ENCODE measurements at regions not wholly inside any gene's neighbourhood (a gene's known extent, or its start where the extent isn't known, plus 50 kb on each side); places are given as distances from the start of the nearest gene placed in this dataset.

DNA sequence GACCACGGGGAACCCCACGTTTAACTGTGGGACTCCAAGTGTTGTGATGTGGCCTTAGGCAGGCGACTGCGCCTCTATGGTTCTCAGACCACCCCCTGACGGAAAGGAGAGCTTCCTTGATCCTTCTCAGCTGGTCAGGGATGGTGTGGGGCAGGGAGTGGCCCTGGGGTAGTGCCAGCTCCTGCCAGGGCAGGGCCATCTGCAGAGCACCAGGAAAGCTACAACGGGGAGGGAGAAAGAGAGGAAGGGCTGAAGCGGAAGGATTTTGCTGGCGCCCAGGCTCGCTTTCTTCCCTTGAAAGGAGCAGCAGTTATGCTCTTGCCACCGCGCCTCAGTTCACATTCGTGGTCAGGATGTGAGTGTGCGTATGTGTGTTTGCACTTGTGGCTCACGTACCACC is 74.9 kb upstream of the PCBD1 start:
- no peak for TF ChIP-seq RAD21 (IDR thresholded peaks at IDR 0.05; ENCODE audit: low read depth)
- TF ChIP-seq JUND (IDR thresholded peaks at IDR 0.05), result no peak
- no peak for TF ChIP-seq CEBPB (IDR thresholded peaks at IDR 0.05; ENCODE audit: low read depth)
- TF ChIP-seq FOSL1 (IDR thresholded peaks at IDR 0.05; ENCODE audit: low read depth), result no peak
- Histone ChIP-seq H3K9ac (ENCODE audit: low read length) (no peak overlapping the region), H3K27ac (ENCODE audit: low read depth, low read length) (no peak overlapping the region), H3K9me2 (ENCODE audit: insufficient read depth) (no peaks in the 10 kb centered on the region), H2AFZ (ENCODE audit: low read depth, low read length, poor library complexity, severe bottlenecking) (no peak overlapping the region), H3K4me2 (ENCODE audit: low read length) (no peak overlapping the region), H3K27me3 (ENCODE audit: insufficient read depth, low read length) (peaks cover 14% of the 10 kb centered on the region), H3K4me3 (replicated peaks in 1 of 2; ENCODE audit: low read depth in 1 of 2, low read length in 2 of 2) (no peak overlapping the region), H3K36me3 (ENCODE audit: control insufficient read depth in 1 of 2, insufficient read depth in 2 of 2, low read length in 2 of 2) (no peaks in the 10 kb centered on the region), H3K9me3 (ENCODE audit: control insufficient read depth in 1 of 2, insufficient read depth in 1 of 2, low read depth in 1 of 2, low read length in 2 of 2) (no peaks in the 10 kb centered on the region), H3K4me1 (ENCODE audit: control insufficient read depth in 1 of 2, insufficient read depth in 2 of 2, low read length in 2 of 2) (peaks cover 3 to 7% of the 10 kb centered on the region in 2 experiments; a peak in 3 of 4 replicates), H3K79me2 (ENCODE audit: insufficient read depth, low read length) (no peaks in the 10 kb centered on the region), H4K20me1 (ENCODE audit: insufficient read depth) (no peaks in the 10 kb centered on the region)
- BruUV-seq (replicated peaks), result no TSS peak
- DNase-seq (ENCODE audit: low read depth, low spot score) (no peak), ATAC-seq (no peak)
- intact Hi-C loops (cut with micrococcal nuclease), result no loop called here
- ChIA-PET RAD21 (ENCODE audit: low non-redundant PET in 1 of 2, low total read pairs in 2 of 2, uncharacterized antibody in 2 of 2, unreplicated experiment in 2 of 2) (no interaction called here), CTCF (no interaction called here), POLR2A (no interaction called here)

DNA sequence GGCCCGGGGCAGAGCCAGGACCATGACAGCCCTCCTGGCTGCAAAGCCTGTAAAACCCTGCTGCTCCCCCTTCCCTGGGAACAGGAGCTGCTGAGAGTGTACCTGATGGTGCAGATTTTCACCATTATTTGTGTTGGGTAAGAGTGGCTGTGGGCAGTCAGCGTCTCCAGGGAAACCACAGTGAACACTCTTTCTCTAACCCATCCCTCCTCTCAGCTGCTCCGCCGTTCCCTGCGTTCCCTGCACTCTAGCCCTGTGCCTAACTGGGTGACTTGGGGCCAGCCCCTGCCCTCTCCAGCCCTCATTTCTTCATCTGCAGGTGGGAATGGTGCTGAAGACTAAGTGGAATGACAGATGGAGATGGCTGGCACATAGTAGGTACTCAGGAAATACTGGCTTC is 75.9 kb upstream of the PCBD1 start:
- H3K4me2 ChIP-seq (ENCODE audit: low read length), result no peak overlapping the region
- no peak for DNase-seq (ENCODE audit: low read depth, low spot score)
- no peak for ATAC-seq
- no peak overlapping the region for H2AFZ ChIP-seq (ENCODE audit: low read depth, low read length, poor library complexity, severe bottlenecking)
- TF ChIP-seq POLR2AphosphoS5 (IDR thresholded peaks at IDR 0.05; ENCODE audit: low read depth, low read length), result no peak
- TF ChIP-seq CBX3 (IDR thresholded peaks at IDR 0.05; ENCODE audit: low read depth), result no peak
- no peak for TF ChIP-seq ZFX (IDR thresholded peaks at IDR 0.05)
- TF ChIP-seq ZNF274 (IDR thresholded peaks at IDR 0.05; ENCODE audit: low read depth, low read length), result no peak
- no peak overlapping the region for H3K27ac ChIP-seq (ENCODE audit: low read depth, low read length)
- H4K20me1 ChIP-seq (ENCODE audit: insufficient read depth), result no peaks in the 10 kb centered on the region
- H3K36me3 ChIP-seq (ENCODE audit: control insufficient read depth in 1 of 2, insufficient read depth in 2 of 2, low read length in 2 of 2), result no peaks in the 10 kb centered on the region
- H3K9ac ChIP-seq (ENCODE audit: low read length), result no peak overlapping the region
- no TSS peak for BruUV-seq (replicated peaks)
- H3K79me2 ChIP-seq (ENCODE audit: insufficient read depth, low read length), result no peaks in the 10 kb centered on the region
- peaks cover 14% of the 10 kb centered on the region for H3K27me3 ChIP-seq (ENCODE audit: insufficient read depth, low read length)
- H3K4me1 ChIP-seq (ENCODE audit: control insufficient read depth in 1 of 2, insufficient read depth in 2 of 2, low read length in 2 of 2), result peaks cover 3 to 10% of the 10 kb centered on the region in 2 experiments; a peak in 3 of 4 replicates
- ChIA-PET RAD21 (ENCODE audit: low non-redundant PET in 1 of 2, low total read pairs in 2 of 2, uncharacterized antibody in 2 of 2, unreplicated experiment in 2 of 2) (no interaction called here), POLR2A (no interaction called here), CTCF (no interaction called here)
- H3K4me3 ChIP-seq (replicated peaks in 1 of 2; ENCODE audit: low read depth in 1 of 2, low read length in 2 of 2), result no peak overlapping the region
- no peaks in the 10 kb centered on the region for H3K9me2 ChIP-seq (ENCODE audit: insufficient read depth)
- intact Hi-C loops (cut with micrococcal nuclease), result no loop called here
- H3K9me3 ChIP-seq (ENCODE audit: control insufficient read depth in 1 of 2, insufficient read depth in 1 of 2, low read depth in 1 of 2, low read length in 2 of 2), result no peaks in the 10 kb centered on the region

Data from HCT116 (cell line).